Activated naive CD8-positive, alpha-beta T cell treated with anti-CD3 and anti-CD28 coated beads, Interleukin-2, amount 10 ng/mL, durations not matched to agents 7 days and 5 days (primary cell): ENCODE measurements at regions not wholly inside any gene's neighbourhood (a gene's known extent, or its start where the extent isn't known, plus 50 kb on each side); places are given as distances from the start of the nearest gene placed in this dataset.

Source experiments
- ATAC-seq: fragments of 150-1000 bp; cut with Tn5 transposase; one replicate; pipeline ENCODE4 v1.10.0; 2021; ENCODE audit warnings: low read depth, moderate library complexity
- POLR2A ChIA-PET: fragments of 350-600 bp; sonication (Branson Sonifier 250); formaldehyde crosslinking; loops from one replicate; lab custom pipeline; 2021; ENCODE audit warnings: antibody characterized with exemption; lab: Charles Lee
- DNase-seq: peaks from one replicate; pipeline ENCODE4 v3.0.0; 2021
- H3K27ac Mint-ChIP-seq: one replicate; pipeline ENCODE4 v1.8.0; 2022; ENCODE audit warnings: mild to moderate bottlenecking, mixed read lengths
- H3K27me3 Mint-ChIP-seq: one replicate; pipeline ENCODE4 v1.8.0; 2022; ENCODE audit warnings: mild to moderate bottlenecking, moderate library complexity, mixed read lengths
- H3K36me3 Mint-ChIP-seq: one replicate; pipeline ENCODE4 v1.8.0; 2021; ENCODE audit warnings: mild to moderate bottlenecking, mixed read lengths
- H3K4me1 Mint-ChIP-seq: one replicate; pipeline ENCODE4 v1.8.0; 2021; ENCODE audit warnings: mixed read lengths
- H3K4me3 Mint-ChIP-seq: one replicate; pipeline ENCODE4 v1.8.0; 2022; ENCODE audit warnings: mild to moderate bottlenecking, moderate library complexity, mixed read lengths
- H3K9me3 Mint-ChIP-seq: one replicate; pipeline ENCODE4 v1.8.0; 2021; ENCODE audit warnings: mixed read lengths

DNA sequence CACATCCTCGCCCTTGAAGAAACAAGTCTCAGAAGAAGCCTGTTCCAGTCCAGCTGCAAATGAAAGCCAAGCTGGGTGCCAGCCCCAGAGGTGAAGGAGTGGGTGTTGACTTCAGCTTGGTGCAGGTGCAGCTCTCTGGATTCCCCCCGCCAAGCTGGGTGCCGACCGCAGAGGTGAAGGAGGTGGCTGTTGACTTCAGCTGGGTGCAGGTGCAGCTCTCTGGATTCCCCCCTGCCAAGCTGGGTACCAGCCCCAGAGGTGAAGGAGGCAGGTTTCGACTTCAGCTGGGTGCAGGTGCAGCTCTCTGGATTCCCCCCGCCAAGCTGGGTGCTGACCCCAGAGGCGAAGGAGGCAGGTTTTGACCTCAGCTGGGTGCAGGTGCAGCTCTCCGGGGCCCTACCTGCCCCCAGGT lies 1234.0 kb downstream of the TBC1D22A start:
- H3K4me3 Mint-ChIP-seq = no peak overlapping the region
- POLR2A ChIA-PET = no interaction called here

DNA sequence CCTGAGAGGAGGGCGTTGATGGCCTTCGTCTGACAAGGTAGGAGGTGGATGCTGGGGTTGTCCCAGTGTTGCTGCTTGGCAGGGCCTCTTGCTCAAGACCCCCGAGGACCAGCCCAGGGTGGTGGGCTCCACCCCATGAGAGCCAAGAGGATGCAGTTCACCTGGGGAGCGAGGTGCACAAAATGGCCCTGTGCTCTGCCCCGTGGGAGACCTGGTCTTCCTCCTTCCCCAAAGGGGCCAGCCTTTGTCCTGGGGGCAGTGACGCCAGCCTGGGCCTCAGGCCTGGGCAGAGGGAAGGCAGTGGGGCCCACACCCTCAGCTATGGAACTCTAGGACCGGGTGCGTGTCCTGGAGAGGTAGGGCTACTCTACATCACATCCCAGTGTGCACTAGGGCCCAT lies 1233.3 kb downstream of the TBC1D22A start:
- DNase-seq (no peak), ATAC-seq (no peak)
- Mint-ChIP-seq H3K27ac (no peak overlapping the region), H3K4me1 (no peaks in the 10 kb centered on the region), H3K9me3 (no peaks in the 10 kb centered on the region), H3K36me3 (no peaks in the 10 kb centered on the region), H3K4me3 (no peak overlapping the region), H3K27me3 (peaks cover 2% of the 10 kb centered on the region)
- POLR2A ChIA-PET = no interaction called here

More for the DNA sequence above, 1234.0 kb downstream of the TBC1D22A start:
- H3K36me3 Mint-ChIP-seq = no peaks in the 10 kb centered on the region
- DNase-seq (no peak), ATAC-seq (no peak)
- H3K9me3 Mint-ChIP-seq = no peaks in the 10 kb centered on the region
- H3K27ac Mint-ChIP-seq = no peak overlapping the region
- no peaks in the 10 kb centered on the region for H3K4me1 Mint-ChIP-seq
- H3K27me3 Mint-ChIP-seq = peaks cover 2% of the 10 kb centered on the region

DNA sequence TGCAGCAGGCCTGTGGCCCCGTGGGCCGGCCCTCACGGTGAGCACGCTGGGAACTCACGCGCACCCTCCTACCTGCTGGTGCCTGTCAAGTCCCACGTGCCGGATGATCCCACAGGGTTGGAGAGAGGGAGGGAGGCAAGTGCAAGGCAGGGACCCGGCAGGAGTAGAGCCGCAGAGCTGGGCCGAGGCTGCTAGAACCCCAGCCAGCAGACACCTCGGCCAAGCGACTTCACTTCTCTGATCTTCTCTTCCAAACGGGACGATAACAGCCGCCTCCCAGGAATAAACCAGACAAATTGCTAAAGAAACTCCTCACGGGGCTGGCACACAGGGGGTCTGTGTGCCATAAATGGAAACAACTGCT lies 1232.8 kb downstream of the TBC1D22A start:
- no peaks in the 10 kb centered on the region for H3K9me3 Mint-ChIP-seq
- ATAC-seq = no peak

DNA sequence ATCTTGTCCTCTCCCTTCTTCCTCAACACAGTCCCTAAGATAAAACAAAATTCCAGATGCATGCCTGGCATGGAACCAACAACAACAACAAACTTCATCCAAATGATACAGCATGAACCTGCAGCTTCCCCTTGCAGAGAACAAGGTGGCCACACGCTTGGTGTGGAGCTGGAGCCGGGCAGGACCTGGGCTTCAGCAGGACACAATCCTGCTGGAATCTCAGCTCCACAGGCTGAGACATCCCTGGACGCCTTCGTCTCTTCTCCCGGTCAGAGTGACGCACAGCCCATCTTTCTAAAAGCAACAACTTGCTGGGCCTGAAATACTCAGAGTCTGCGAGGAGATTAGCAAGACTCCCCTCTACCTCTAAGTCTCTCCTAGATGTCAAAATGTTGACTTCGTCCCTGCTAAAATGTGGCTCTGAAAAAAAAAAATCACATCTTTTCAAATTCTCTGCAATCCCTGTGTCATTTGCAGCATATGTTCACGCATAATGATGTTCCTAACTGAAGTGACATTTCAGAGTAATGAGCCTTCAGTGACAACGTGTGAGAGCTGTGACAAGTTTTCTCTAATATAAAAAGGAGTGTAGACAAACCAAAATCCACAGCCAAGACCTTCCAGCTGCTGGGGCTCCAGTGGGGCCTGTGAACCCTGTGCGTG lies 1232.3 kb downstream of the TBC1D22A start:
- no peaks in the 10 kb centered on the region for H3K4me1 Mint-ChIP-seq
- H3K4me3 Mint-ChIP-seq = no peak overlapping the region
- H3K9me3 Mint-ChIP-seq = no peaks in the 10 kb centered on the region
- H3K27ac Mint-ChIP-seq = no peak overlapping the region
- DNase-seq (no peak), ATAC-seq (no peak)
- POLR2A ChIA-PET = no interaction called here
- no peaks in the 10 kb centered on the region for H3K36me3 Mint-ChIP-seq
- peaks cover 2% of the 10 kb centered on the region for H3K27me3 Mint-ChIP-seq

More for the DNA sequence above, 1232.8 kb downstream of the TBC1D22A start:
- POLR2A ChIA-PET = no interaction called here
- no peak overlapping the region for H3K27ac Mint-ChIP-seq
- H3K36me3 Mint-ChIP-seq = no peaks in the 10 kb centered on the region
- H3K4me1 Mint-ChIP-seq = no peaks in the 10 kb centered on the region
- no peak for DNase-seq
- no peak overlapping the region for H3K4me3 Mint-ChIP-seq
- peaks cover 2% of the 10 kb centered on the region for H3K27me3 Mint-ChIP-seq

DNA sequence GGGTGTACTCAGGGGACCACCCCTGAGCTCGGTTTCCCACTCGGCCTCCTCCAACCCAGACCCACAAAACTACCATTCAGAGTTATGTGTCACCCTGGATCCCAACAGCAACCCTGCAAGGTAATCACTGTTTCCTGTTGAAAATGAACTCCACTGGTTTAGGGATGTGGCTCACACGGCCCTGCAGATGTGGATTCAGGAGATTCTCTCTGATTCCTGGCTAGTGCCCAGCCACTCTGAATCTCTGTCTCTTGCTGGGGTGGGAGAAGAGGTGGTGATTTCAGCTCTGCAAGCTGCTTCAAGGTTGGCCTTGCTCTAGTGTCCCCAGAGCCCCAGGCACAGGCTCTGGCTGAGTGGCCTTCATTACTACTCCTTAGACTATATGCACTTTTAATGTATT lies 1231.6 kb downstream of the TBC1D22A start:
- H3K4me3 Mint-ChIP-seq = no peak overlapping the region
- ATAC-seq (no peak), DNase-seq (no peak)
- POLR2A ChIA-PET = no interaction called here
- no peak overlapping the region for H3K27ac Mint-ChIP-seq
- H3K9me3 Mint-ChIP-seq = no peaks in the 10 kb centered on the region
- H3K4me1 Mint-ChIP-seq = no peaks in the 10 kb centered on the region
- peaks cover 4% of the 10 kb centered on the region for H3K27me3 Mint-ChIP-seq
- H3K36me3 Mint-ChIP-seq = no peaks in the 10 kb centered on the region

DNA sequence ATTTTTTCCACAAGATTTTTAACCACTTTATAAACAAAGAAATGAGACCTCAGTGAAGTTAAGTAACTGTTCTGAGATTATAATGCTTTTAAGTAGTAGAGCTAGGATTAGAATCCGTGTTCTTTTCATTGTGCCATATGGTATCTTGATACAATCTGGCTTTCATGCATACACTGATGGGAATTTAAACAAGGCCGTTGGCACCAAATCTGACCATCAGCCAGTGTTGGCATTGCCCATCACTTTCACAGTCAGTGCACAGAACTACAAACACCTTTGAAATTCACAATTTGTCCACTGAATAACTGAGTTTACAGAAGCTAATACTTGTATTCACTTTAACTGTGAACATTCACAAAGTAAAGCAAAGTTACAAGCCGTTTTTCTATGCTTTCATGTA lies 1228.0 kb downstream of the TBC1D22A start:
- H3K4me3 Mint-ChIP-seq = no peak overlapping the region
- peaks cover 9% of the 10 kb centered on the region for H3K27me3 Mint-ChIP-seq
- H3K36me3 Mint-ChIP-seq = no peaks in the 10 kb centered on the region
- H3K9me3 Mint-ChIP-seq = peaks cover 4% of the 10 kb centered on the region
- POLR2A ChIA-PET = no interaction called here
- H3K4me1 Mint-ChIP-seq = no peaks in the 10 kb centered on the region
- DNase-seq (no peak), ATAC-seq (no peak)
- no peak overlapping the region for H3K27ac Mint-ChIP-seq

DNA sequence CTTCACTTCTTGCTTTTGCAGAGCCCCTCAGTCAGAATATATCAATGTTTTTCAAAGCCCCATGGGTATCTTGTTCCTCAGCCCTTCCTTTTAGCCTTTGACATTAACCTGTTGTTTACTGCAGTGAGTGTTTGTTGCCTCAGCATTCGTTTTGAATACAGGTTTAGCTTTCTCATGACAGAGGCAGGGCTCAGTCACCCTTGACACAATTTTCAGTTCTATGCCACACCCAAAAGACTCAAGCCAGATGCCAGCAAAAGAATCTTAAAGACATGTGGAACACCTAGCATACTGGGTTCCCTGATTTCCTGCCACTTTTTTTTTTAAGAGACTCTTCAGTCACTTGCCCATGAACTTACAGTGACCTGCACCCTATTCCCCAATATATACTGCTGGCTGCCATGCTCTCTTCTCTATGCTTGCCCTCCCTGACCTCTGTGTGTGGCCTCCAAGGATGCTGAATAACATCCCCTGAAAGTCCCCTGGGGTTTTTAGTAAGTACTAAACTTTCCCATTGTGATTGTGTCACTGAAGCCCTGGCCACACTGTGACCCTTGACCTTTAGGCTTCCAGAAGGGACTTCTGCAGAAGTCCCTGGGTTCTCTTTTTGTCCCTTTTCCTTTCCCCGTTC lies 1225.5 kb downstream of the TBC1D22A start:
- Mint-ChIP-seq H3K36me3 (no peaks in the 10 kb centered on the region), H3K9me3 (peaks cover 6% of the 10 kb centered on the region), H3K4me3 (no peak overlapping the region), H3K27me3 (peaks cover 16% of the 10 kb centered on the region), H3K4me1 (no peaks in the 10 kb centered on the region), H3K27ac (no peak overlapping the region)
- no peak for ATAC-seq
- no peak for DNase-seq
- POLR2A ChIA-PET = no interaction called here

DNA sequence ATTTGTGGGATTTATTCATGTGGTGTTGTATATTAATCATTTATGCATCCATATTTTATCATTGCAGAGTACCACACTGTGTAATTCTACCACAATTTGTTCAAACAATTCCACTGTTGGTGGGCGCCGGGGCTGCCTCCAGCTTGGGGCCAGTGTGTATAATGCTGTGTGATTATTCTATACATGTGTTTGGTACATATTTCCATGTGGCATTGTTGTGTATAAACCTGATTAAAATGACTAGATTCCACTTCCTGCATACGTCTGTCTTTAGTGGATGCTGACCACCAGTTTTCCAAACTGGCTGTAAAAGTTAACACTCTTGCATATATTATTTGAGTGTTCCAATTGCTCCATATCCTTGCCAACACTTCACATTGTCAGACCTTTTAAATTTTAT lies 1213.8 kb downstream of the TBC1D22A start:
- no peak overlapping the region for H3K4me3 Mint-ChIP-seq
- peaks cover 2% of the 10 kb centered on the region for H3K27me3 Mint-ChIP-seq
- POLR2A ChIA-PET = no interaction called here
- no peaks in the 10 kb centered on the region for H3K36me3 Mint-ChIP-seq
- DNase-seq (no peak), ATAC-seq (no peak)
- no peak overlapping the region for H3K27ac Mint-ChIP-seq
- peaks cover 6% of the 10 kb centered on the region for H3K9me3 Mint-ChIP-seq
- H3K4me1 Mint-ChIP-seq = no peaks in the 10 kb centered on the region

DNA sequence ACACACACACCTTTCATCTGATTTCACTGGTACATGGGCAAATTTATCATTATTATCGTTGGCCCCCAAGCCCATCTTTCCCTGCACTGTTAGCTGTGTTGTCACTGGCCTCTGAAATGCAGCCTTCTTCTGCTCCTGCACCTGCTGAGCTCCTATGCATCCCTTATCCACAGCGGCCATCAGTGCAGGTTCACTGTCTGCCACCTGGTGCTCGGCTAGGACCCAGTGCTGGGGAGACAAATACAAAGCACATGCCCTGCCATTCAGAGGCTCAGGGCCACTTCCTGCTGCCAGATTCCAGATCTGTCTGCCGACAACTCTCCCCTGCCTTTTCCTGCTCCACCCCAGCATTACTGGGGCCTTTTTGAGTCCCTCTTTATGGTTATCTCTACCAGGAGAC lies 1205.4 kb downstream of the TBC1D22A start:
- DNase-seq (no peak), ATAC-seq (no peak)
- POLR2A ChIA-PET = no interaction called here
- H3K27me3 Mint-ChIP-seq = peaks cover 2% of the 10 kb centered on the region
- H3K4me1 Mint-ChIP-seq = no peaks in the 10 kb centered on the region
- H3K4me3 Mint-ChIP-seq = no peak overlapping the region
- H3K27ac Mint-ChIP-seq = no peak overlapping the region
- H3K36me3 Mint-ChIP-seq = no peaks in the 10 kb centered on the region
- H3K9me3 Mint-ChIP-seq = no peaks in the 10 kb centered on the region

DNA sequence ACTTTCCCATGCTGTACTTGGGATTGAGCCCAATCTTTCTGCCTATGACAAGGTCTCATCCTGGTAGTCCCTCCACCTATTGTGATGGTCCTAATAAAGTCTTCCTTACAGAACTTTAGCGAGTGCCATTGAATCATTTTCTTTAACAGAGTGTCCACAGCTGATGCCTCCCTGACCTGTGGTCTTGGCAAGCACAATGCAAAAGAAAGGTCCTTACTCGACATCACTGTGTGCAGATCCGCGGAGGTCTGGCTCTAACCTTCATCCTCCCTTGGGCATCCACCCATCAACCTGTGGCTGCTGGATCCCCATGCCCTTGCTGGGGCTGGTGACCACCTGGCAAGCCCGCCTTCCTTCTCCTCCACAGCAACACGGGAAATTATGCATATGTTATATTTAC lies 1203.9 kb downstream of the TBC1D22A start:
- no peak for ATAC-seq
- POLR2A ChIA-PET = no interaction called here
- Mint-ChIP-seq H3K27ac (no peak overlapping the region), H3K4me1 (no peaks in the 10 kb centered on the region), H3K36me3 (no peaks in the 10 kb centered on the region), H3K9me3 (no peaks in the 10 kb centered on the region), H3K27me3 (peaks cover 2% of the 10 kb centered on the region), H3K4me3 (no peak overlapping the region)
- no peak for DNase-seq

DNA sequence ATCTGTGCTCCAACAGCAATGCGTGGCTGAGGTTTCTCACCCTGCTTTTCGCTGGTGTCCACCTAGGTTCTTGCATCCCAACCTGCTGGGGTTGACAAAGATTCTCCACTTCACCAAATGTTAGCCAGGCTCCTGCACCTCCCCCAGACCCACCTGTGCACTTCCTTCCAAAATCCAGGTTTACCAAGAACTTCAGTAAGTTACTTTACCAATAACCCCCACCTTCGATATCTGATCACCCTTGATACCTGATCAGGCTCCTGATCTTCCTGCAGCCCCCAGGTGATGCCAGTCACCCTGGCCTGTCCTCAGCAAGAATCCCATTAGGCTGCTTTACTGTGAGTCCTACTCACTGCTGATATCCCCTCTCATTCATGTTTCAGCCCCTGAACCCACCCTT lies 1203.4 kb downstream of the TBC1D22A start:
- peaks cover 2% of the 10 kb centered on the region for H3K27me3 Mint-ChIP-seq
- no peaks in the 10 kb centered on the region for H3K36me3 Mint-ChIP-seq
- H3K9me3 Mint-ChIP-seq = no peaks in the 10 kb centered on the region
- no peak overlapping the region for H3K4me3 Mint-ChIP-seq
- H3K27ac Mint-ChIP-seq = no peak overlapping the region
- ATAC-seq = no peak
- POLR2A ChIA-PET = no interaction called here
- no peaks in the 10 kb centered on the region for H3K4me1 Mint-ChIP-seq
- no peak for DNase-seq

DNA sequence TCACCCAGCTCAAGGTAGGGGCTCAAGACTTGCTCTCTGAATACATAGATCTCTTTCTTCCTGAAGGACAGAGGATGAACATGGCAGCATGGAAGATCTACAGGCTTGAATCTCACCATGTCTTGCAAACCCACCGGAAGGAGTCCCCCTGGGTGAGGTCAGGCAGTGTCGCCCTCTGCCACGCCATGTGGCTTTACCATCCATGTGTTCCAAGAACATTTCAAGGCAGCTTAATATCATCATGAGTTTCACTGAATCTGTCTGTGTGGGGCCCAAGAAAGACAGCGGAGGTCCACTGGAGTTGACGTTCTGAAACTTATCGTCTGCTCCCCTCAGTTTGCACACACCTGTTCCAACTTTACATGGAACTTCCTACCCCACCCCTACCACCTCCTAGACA lies 1202.6 kb downstream of the TBC1D22A start:
- no peak overlapping the region for H3K27ac Mint-ChIP-seq
- no peak overlapping the region for H3K4me3 Mint-ChIP-seq
- ATAC-seq = no peak
- H3K4me1 Mint-ChIP-seq = no peaks in the 10 kb centered on the region
- no peaks in the 10 kb centered on the region for H3K9me3 Mint-ChIP-seq
- no peaks in the 10 kb centered on the region for H3K36me3 Mint-ChIP-seq
- no peak for DNase-seq
- POLR2A ChIA-PET = no interaction called here
- H3K27me3 Mint-ChIP-seq = peaks cover 2% of the 10 kb centered on the region

DNA sequence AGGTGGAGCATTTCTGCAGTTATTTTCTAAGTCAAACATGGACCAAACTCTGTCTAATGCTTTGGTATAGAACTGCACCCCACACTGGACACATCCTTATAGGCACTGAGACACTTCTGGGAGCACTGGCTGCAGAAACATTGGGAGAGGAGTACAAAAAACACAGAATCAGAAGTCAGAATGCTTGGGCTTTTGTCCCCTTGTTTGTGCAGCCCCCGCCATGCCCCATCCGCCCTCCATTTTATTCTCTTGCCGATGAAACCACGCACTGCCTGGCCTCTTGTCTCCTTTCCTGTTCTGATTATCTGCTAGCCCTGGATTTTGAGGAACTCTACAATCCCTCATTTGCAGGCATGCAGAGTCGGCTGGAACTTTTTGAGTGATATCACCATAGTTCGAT lies 1201.2 kb downstream of the TBC1D22A start:
- Mint-ChIP-seq H3K36me3 (no peaks in the 10 kb centered on the region), H3K27me3 (peaks cover 2% of the 10 kb centered on the region), H3K4me3 (no peak overlapping the region), H3K4me1 (no peaks in the 10 kb centered on the region), H3K27ac (no peak overlapping the region), H3K9me3 (no peaks in the 10 kb centered on the region)
- ATAC-seq (no peak), DNase-seq (no peak)
- POLR2A ChIA-PET = no interaction called here

DNA sequence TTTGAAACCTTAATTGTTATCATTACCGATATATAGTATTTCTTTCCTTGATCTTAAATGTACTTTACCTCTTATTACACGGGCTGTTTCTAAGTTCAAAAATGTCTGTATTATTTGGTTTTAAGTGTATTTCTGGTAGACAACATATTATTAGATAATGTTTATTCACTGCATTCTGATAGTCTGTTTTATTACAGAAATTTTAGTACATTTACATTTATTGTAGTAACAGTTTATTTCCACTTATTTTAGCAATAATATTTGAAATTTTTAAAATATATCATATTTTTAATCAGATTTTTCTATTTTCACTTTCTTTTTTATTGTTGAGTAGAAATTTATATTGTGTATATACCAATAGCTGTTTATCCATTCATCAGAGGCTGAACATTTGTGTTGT lies 1195.2 kb downstream of the TBC1D22A start:
- H3K9me3 Mint-ChIP-seq = no peaks in the 10 kb centered on the region
- H3K4me1 Mint-ChIP-seq = no peaks in the 10 kb centered on the region
- DNase-seq = no peak
- no peak for ATAC-seq
- H3K4me3 Mint-ChIP-seq = no peak overlapping the region
- H3K36me3 Mint-ChIP-seq = no peaks in the 10 kb centered on the region
- no peak overlapping the region for H3K27ac Mint-ChIP-seq
- POLR2A ChIA-PET = no interaction called here
- no peaks in the 10 kb centered on the region for H3K27me3 Mint-ChIP-seq
